ENCODE measurements at regions not wholly inside any gene's neighbourhood (a gene's known extent, or its start where the extent isn't known, plus 50 kb on each side); places are given as distances from the start of the nearest gene placed in this dataset.

DNA sequence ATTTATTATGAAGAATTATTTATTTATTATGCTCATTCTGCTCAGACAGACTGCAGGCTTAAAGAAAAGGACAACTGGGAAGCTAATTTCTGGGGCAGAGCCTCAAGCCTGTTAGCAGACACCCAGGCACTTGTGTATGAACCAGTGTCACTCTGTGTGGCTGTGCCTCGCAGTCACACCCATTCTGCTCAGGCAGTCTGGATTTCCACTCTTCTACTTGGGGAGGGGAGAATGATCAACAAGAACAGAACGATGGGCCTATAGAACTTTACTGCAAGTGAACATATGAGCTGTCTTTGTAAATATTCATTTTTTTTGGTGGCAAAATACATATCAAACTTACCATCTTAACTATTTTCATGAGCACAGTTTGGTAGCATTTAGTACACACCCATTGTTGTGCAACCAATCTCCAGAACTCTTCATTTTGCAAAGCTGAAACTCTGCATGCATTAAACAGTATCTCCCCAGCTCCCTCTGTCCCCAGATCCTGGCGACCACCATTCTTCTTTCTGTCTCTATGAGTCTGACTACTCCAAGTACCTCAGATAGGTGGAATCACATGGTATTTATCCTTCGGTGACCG lies 181.7 kb downstream of the NUFIP1 start:
- TF ChIP-seq, protein P1, sequence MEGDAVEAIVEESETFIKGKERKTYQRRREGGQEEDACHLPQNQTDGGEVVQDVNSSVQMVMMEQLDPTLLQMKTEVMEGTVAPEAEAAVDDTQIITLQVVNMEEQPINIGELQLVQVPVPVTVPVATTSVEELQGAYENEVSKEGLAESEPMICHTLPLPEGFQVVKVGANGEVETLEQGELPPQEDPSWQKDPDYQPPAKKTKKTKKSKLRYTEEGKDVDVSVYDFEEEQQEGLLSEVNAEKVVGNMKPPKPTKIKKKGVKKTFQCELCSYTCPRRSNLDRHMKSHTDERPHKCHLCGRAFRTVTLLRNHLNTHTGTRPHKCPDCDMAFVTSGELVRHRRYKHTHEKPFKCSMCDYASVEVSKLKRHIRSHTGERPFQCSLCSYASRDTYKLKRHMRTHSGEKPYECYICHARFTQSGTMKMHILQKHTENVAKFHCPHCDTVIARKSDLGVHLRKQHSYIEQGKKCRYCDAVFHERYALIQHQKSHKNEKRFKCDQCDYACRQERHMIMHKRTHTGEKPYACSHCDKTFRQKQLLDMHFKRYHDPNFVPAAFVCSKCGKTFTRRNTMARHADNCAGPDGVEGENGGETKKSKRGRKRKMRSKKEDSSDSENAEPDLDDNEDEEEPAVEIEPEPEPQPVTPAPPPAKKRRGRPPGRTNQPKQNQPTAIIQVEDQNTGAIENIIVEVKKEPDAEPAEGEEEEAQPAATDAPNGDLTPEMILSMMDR (IDR thresholded peaks at IDR 0.05; ENCODE audit: low read depth, low read length, missing control alignments), result no peak
- no peak for DNase-seq (ENCODE audit: low read depth)
- H3K4me3 ChIP-seq (ENCODE audit: low read depth, low read length), result no peak overlapping the region

DNA sequence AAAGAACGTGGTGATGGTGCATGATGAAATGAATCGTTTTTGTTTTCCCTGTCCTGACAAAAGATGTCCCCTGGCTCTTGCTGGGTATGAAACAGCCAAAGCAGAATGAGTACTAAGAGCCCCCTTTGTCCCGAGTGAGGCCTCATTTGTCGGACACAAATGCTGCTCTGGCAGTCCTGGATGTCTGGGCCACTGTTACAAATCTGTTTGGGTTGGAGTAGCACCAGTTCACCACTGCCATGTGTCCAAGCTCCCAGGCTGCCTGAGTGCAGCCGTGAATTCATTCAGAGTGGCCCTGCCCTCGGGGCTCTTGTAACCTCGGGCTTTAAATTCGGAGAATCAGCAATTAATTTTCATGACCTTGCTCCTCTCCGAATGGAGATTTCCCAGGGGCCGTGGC lies 182.4 kb downstream of the NUFIP1 start:
- no peak overlapping the region for H3K4me3 ChIP-seq (ENCODE audit: low read depth, low read length)
- TF ChIP-seq, protein P1 (IDR thresholded peaks at IDR 0.05; ENCODE audit: low read depth, low read length, missing control alignments), result no peak
- DNase-seq (ENCODE audit: low read depth), result no peak

DNA sequence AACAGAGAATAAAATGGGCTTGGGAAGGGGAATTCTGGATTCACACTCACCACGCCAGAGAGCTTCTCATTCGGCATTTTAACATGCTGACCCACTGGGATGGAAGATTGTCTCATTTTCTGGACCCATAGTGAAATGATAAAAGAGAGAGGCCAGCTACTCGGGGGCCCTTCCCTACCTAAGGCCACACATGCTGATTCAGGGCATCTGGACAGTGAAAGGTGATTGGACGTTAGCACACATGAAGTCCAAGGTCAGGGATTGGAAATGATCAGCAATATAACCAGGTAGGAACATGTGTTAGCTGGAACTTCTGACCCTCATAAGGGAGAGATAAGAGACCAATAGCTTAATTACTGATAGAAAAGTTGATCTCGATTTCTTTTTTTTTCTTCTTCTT lies 183.7 kb downstream of the NUFIP1 start:
- TF ChIP-seq, protein P1 (IDR thresholded peaks at IDR 0.05; ENCODE audit: low read depth, low read length, missing control alignments), result no peak
- no peak overlapping the region for H3K4me3 ChIP-seq (ENCODE audit: low read depth, low read length)
- DNase-seq (ENCODE audit: low read depth), result no peak

DNA sequence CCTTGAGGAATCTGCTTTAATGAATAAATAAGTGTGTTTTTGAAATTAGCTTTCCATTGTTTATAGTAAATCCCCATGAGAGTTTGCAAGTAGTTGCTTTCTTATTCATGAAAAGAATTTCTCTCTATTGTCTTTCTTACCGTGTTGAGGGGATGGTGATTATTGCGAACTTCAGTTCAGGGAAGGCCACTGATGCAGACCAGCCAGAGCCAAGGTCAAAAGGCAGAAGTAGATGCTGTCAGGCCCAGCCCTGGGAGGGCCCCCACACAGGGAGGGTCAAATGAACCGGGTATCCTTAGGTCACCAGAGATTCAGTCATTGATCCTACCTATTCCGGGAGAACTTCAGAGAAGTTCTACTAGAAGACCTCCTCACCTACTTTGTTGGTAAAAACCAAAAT lies 185.9 kb downstream of the NUFIP1 start:
- no peak overlapping the region for H3K4me3 ChIP-seq (ENCODE audit: low read depth, low read length)
- TF ChIP-seq, protein P1 (IDR thresholded peaks at IDR 0.05; ENCODE audit: low read depth, low read length, missing control alignments), result no peak
- no peak for DNase-seq (ENCODE audit: low read depth)

DNA sequence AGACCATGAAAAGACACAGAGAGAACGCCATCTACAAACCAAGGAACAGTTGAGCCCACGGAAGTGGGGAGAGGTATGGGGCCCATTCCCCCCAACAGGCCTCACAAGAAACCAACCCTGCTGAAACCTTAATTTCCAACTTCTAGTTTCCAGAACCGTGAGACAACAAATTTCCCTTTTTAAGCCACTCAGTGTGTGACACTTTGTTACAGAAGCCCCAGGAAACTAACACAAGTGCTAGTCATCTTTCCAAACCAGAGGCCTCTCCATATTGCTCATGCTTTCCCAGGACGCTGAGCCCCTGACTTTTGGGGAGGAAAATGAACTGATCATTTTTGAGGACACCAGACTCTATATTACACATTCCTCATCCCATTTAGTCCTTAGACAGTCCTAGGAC lies 186.8 kb downstream of the NUFIP1 start:
- no peak overlapping the region for H3K4me3 ChIP-seq (ENCODE audit: low read depth, low read length)
- TF ChIP-seq, protein P1 (IDR thresholded peaks at IDR 0.05; ENCODE audit: low read depth, low read length, missing control alignments), result no peak
- DNase-seq (ENCODE audit: low read depth), result no peak

DNA sequence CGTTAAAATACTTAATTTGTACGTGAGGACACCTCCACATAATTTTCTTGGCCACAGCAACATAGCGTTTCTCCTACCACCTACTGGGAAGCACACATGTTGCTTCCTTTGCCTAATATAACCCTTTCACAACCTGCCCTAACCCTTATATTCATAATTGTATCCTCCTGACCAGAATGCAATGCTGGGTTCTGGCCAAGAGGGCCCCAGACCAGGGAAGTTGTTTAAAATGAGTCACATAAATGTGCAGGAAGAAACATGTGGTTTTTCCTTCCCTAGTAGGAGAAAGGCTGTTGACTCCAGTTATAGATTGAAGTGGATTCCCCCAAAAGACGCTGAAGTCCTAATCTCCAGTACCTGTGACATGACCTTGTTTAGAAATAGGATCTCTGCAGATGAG lies 187.3 kb downstream of the NUFIP1 start:
- no peak overlapping the region for H3K4me3 ChIP-seq (ENCODE audit: low read depth, low read length)
- no peak for DNase-seq (ENCODE audit: low read depth)
- TF ChIP-seq, protein P1 (IDR thresholded peaks at IDR 0.05; ENCODE audit: low read depth, low read length, missing control alignments), result no peak

DNA sequence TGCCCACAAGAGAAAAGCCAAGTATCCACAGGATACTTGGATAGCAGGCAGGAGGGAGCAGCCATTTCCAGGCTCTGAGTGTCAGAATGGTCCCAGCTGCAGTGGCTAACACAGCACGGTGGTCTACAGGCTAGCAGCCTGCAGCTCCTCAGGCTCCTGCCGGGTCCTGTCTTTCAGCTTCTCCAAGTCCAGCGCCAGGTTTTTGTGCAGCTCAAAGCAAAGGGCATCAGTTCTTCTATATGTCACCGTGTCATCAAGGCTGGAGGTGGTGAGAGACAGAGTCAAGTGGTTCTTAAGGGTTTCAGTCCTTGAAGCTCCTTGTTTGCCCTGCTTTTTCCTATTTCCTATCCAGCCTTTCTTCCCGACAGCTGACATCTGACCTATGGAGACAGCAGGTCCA lies 188.6 kb downstream of the NUFIP1 start:
- TF ChIP-seq, protein P1 (IDR thresholded peaks at IDR 0.05; ENCODE audit: low read depth, low read length, missing control alignments), result no peak
- DNase-seq (ENCODE audit: low read depth), result no peak
- no peak overlapping the region for H3K4me3 ChIP-seq (ENCODE audit: low read depth, low read length)
